Choroid plexus epithelial cell (primary cell): ENCODE measurements at regions not wholly inside any gene's neighbourhood (a gene's known extent, or its start where the extent isn't known, plus 50 kb on each side); places are given as distances from the start of the nearest gene placed in this dataset.
A peak's percentile ranks its signal among the peaks of the same experiment; 100 is the strongest.

Experiments used
- DNase-seq: peaks from one replicate; pipeline ENCODE4 v3.0.0-alpha.2; 2010; ENCODE audit warnings: low read depth
- H3K4me3 ChIP-seq: 2 replicates; pipeline ENCODE4 v1.5.1; 2011; ENCODE audit warnings: low read depth, mild to moderate bottlenecking, control low read depth, low read length, moderate library complexity
- CTCF ChIP-seq: conservative IDR thresholded peaks from 2 replicates; pipeline ENCODE4 v1.5.1; 2011; ENCODE audit warnings: low read depth, mild to moderate bottlenecking, control low read depth, inconsistent platforms, low read length, moderate library complexity

GRCh38 chr22:27483095-27483785 is 318.3 kb downstream of the MN1 start:
- no peak for DNase-seq
- no peak overlapping the region for H3K4me3 ChIP-seq
- no peak for TF ChIP-seq CTCF

DNA sequence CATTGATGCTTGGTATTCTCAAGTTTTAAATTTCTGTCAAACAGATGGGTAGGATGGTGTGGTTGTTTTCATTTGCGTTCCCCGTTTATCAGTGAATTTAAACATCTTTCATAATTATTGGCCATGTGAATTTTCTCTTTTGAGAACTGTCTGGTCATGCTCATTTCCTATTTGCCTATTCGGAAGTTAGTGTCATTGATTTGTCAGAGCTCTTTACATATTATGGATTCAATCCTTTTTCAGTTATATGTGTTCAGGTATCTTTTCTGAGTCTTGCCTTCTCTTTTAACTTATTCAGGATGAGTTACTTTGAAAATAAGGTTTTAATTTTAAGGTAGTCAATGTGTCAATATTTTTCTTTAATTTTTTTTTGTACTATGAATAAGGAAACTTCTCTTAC is 315.7 kb downstream of the MN1 start:
- no peak overlapping the region for H3K4me3 ChIP-seq
- TF ChIP-seq CTCF: no peak
- DNase-seq: no peak

- H3K4me3 ChIP-seq: no peak overlapping the region
- TF ChIP-seq CTCF: peak; percentile 24
- DNase-seq: peak; percentile 71
Measured at GRCh38 chr22:27487600-27488452, 313.7 kb downstream of the MN1 start.

GRCh38 chr22:27488456-27489177 is 312.9 kb downstream of the MN1 start:
- peak; percentile 28 for DNase-seq
- peak; percentile 10 for TF ChIP-seq CTCF
- H3K4me3 ChIP-seq: no peak overlapping the region

DNA sequence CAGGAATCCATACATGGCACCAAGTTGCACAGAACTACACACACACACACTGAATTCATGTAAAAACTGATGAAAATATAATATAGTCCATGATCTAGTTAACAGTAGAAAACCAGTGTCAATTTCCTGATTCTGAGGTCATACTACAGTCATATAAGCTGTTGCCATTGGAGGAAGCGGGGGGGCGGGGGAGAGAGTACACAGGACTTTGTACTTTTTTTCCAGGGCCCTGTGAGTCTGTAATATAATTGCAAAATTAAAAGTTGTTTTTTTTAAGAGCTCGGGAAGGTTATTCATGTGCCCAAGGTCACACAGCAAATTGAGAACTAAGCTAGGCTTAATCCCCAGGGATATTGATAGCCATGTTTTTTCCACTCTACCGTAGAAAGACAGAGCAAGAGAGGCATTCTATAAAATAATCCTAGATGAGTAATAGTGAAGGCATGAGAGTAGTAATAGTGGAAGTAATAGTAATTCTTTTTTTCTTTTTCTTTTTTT is 312.3 kb downstream of the MN1 start:
- no peak for TF ChIP-seq CTCF
- DNase-seq: peak; percentile 57
- no peak overlapping the region for H3K4me3 ChIP-seq

- H3K4me3 ChIP-seq: no peak overlapping the region
- DNase-seq: no peak
- no peak for TF ChIP-seq CTCF
Measured at GRCh38 chr22:27490080-27490479, 311.5 kb downstream of the MN1 start.
